ENCODE measurements at regions not wholly inside any gene's neighbourhood (a gene's known extent, or its start where the extent isn't known, plus 50 kb on each side); places are given as distances from the start of the nearest gene placed in this dataset.

- TF ChIP-seq CTCF (IDR thresholded peaks at IDR 0.05) (no peak), POLR2A (IDR thresholded peaks at IDR 0.05; ENCODE audit: low read depth) (no peak), POLR2AphosphoS5 (IDR thresholded peaks at IDR 0.05) (no peak), EP300 (IDR thresholded peaks at IDR 0.05) (no peak)
Observed at GRCh38 chr5:136724161-136724560, 358.8 kb upstream of the TRPC7 start.
